Breast epithelium (tissue), 3 donors: ENCODE measurements at regions not wholly inside any gene's neighbourhood (a gene's known extent, or its start where the extent isn't known, plus 50 kb on each side); places are given as distances from the start of the nearest gene placed in this dataset.

Source experiments
- CTCF ChIP-seq, 3 donors: fragments of 450-650 bp; IDR thresholded peaks; one replicate each; pipeline ENCODE4 v1.5.1; 2016 to 2017; ENCODE audit warnings: antibody characterized with exemption in 3 of 3, mild to moderate bottlenecking in 3 of 3, moderate library complexity in 3 of 3
- POLR2AphosphoS5 ChIP-seq, 3 donors: sonication (generic); formaldehyde crosslinking; IDR thresholded peaks; one replicate each; pipeline ENCODE4 v1.6.1; 2017; ENCODE audit warnings: antibody characterized with exemption in 3 of 3

GRCh38 chr6:129947797-129948196 lies 70.6 kb upstream of the L3MBTL3 start:
- TF ChIP-seq CTCF (IDR thresholded peaks at IDR 0.05) (no peak), POLR2AphosphoS5 (IDR thresholded peaks at IDR 0.05) (no peak)
